GM23248 (cell line): ENCODE measurements at regions not wholly inside any gene's neighbourhood (a gene's known extent, or its start where the extent isn't known, plus 50 kb on each side); places are given as distances from the start of the nearest gene placed in this dataset.

Source experiments
- EZH2 ChIP-seq: fragments of 200-600 bp; sonication (generic); IDR thresholded peaks from 2 replicates; pipeline ENCODE4 v1.6.1; 2018; ENCODE audit warnings: antibody characterized with exemption, mild to moderate bottlenecking; ENCODE audit not compliant: insufficient read depth, poor library complexity, severe bottlenecking
- EZH2phosphoT487 ChIP-seq: fragments of 200-600 bp; sonication (generic); IDR thresholded peaks from 2 replicates; pipeline ENCODE4 v1.6.1; 2018; ENCODE audit warnings: antibody characterized with exemption, moderate library complexity, mild to moderate bottlenecking, low read depth; ENCODE audit not compliant: insufficient read depth

DNA sequence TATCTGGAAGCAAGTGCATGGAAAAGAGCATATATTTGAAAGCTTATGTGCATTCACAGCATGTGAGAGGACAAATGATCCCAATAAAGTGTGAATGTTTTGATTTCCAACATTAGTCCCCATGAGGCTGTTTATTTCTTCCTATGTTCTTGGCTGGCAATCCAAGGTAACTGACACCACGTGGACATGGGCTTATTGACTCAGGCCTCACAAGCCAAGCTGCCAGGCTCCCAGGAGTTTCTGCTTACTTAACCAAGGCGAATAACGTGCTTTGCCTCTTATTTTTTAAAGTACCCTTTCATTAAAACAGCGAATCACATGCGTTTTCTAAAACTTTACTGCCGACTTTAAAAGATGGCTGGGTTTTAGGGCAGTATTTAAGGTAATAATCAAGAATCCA is 441.7 kb downstream of the FUT8 start:
- no peak for TF ChIP-seq EZH2phosphoT487
- TF ChIP-seq EZH2: no peak
